HepG2 (cell line): ENCODE measurements at regions not wholly inside any gene's neighbourhood (a gene's known extent, or its start where the extent isn't known, plus 50 kb on each side); places are given as distances from the start of the nearest gene placed in this dataset.

ENCODE experiments used
- ATAC-seq: fragments of 200-7000 bp; cut with Tn5 transposase; 3 replicates; pipeline ENCODE4 v1.9.1; 2020; ENCODE audit warnings: mild to moderate bottlenecking, moderate library complexity
- BruUV-seq: library from RNA; stranded (reverse); fragments of 400-500 nt; replicated peaks from 2 replicates; lab custom pipeline; 2021; lab: Mats Ljungman, UMichigan
- CTCF ChIA-PET: fragments of 300-600 bp; formaldehyde crosslinking; extraction: SDS; loops from one replicate; lab custom pipeline; 2021; ENCODE audit warnings: low total read pairs, inconsistent platforms, low intra/inter-chr PET ratio; lab: Yijun Ruan, JAX
- POLR2A ChIA-PET: fragments of 350-600 bp; sonication (Branson Sonifier 250); formaldehyde crosslinking; loops from one replicate; lab custom pipeline; 2020; ENCODE audit warnings: antibody characterized with exemption, inconsistent platforms; lab: Yijun Ruan, JAX
- DNase-seq: peaks from one replicate; pipeline ENCODE4 v3.0.0-alpha.2; 2015; ENCODE audit warnings: low spot score
- FAIRE-seq: peaks from 3 replicates; lab custom pipeline; 2011; peaks lifted over from hg19 to GRCh38; lab: Jason Lieb, UNC
- H2AFZ ChIP-seq: one replicate; pipeline ENCODE4 v1.6.1; 2011; ENCODE audit warnings: low read length, inconsistent platforms
- H3K27ac ChIP-seq: fragments of 300-600 bp; 3 replicates; pipeline ENCODE4 v1.8.0; 2011; ENCODE audit warnings: mixed run types, mild to moderate bottlenecking, mixed read lengths, low read length, inconsistent platforms; ENCODE audit not compliant: insufficient read depth; ENCODE audit errors: extremely low read length
- H3K27me3 ChIP-seq, 2 experiments: fragments of 200-600 bp in 1 of 2; 2 replicates in 1 of 2; 3 replicates in 1 of 2; pipeline versions ENCODE4 v1.6.0 to v1.8.0; 2011; ENCODE audit warnings: low read length in 2 of 2, mild to moderate bottlenecking in 2 of 2, moderate library complexity in 2 of 2, inconsistent platforms in 1 of 2; ENCODE audit not compliant: insufficient read depth in 2 of 2, control insufficient read depth in 1 of 2
- H3K36me3 ChIP-seq, 2 experiments: fragments of 200-600 bp in 1 of 2; replicated peaks in 1 of 2; 2 replicates in 1 of 2; 3 replicates in 1 of 2; pipeline versions ENCODE4 v1.5.1 to v1.8.0; 2011; ENCODE audit warnings: low read length in 2 of 2, inconsistent platforms in 1 of 2; ENCODE audit not compliant: insufficient read depth in 2 of 2, control insufficient read depth in 1 of 2
- H3K4me1 ChIP-seq: 2 replicates; pipeline ENCODE4 v1.5.1; 2012; ENCODE audit warnings: low read length, inconsistent platforms; ENCODE audit not compliant: insufficient read depth
- H3K4me2 ChIP-seq: 2 replicates; pipeline ENCODE4 v1.6.0; 2011; ENCODE audit warnings: low read depth, low read length, inconsistent platforms
- H3K4me3 ChIP-seq, 3 experiments: fragments of 200-600 bp in 1 of 3; sonication (generic), shearing (Covaris generic) in 1 of 3; replicated peaks in 1 of 3; 2 replicates each; pipeline ENCODE4 v1.5.1; 2011 to 2016; ENCODE audit warnings: low read length in 3 of 3, inconsistent platforms in 2 of 3, low read depth in 2 of 3, mild to moderate bottlenecking in 2 of 3, control low read depth in 1 of 3, mixed read lengths in 1 of 3; ENCODE audit not compliant: insufficient read depth in 1 of 3
- H3K79me2 ChIP-seq: one replicate; pipeline ENCODE4 v1.6.1; 2011; ENCODE audit warnings: low read length, inconsistent platforms; ENCODE audit not compliant: insufficient read depth
- H3K9ac ChIP-seq: 2 replicates; pipeline ENCODE4 v1.6.0; 2011; ENCODE audit warnings: mild to moderate bottlenecking, low read depth, low read length, inconsistent platforms; ENCODE audit not compliant: insufficient read depth
- H3K9me3 ChIP-seq: 2 replicates; pipeline ENCODE4 v1.5.1; 2012; ENCODE audit warnings: mild to moderate bottlenecking, low read length
- H4K20me1 ChIP-seq: 2 replicates; pipeline ENCODE4 v1.6.0; 2011; ENCODE audit warnings: inconsistent platforms, mild to moderate bottlenecking, low read length, moderate library complexity; ENCODE audit not compliant: insufficient read depth
- ADNP ChIP-seq: sonication (generic); formaldehyde crosslinking; IDR thresholded peaks from 2 replicates; pipeline ENCODE4 v1.4.0; 2020; ENCODE audit warnings: missing genetic modification reagents
- GLI4 ChIP-seq: sonication (generic); formaldehyde crosslinking; IDR thresholded peaks from 2 replicates; pipeline ENCODE4 v1.5.1; 2020; ENCODE audit warnings: missing genetic modification reagents, mild to moderate bottlenecking, moderate library complexity, borderline replicate concordance
- HOXA3 ChIP-seq: sonication (generic); formaldehyde crosslinking; IDR thresholded peaks from 2 replicates; pipeline ENCODE4 v1.5.0; 2020; ENCODE audit warnings: missing genetic modification reagents
- KDM5A ChIP-seq: fragments of 200-600 bp; sonication (generic); IDR thresholded peaks from 2 replicates; pipeline ENCODE4 v1.7.0; 2018; ENCODE audit warnings: antibody characterized with exemption, mild to moderate bottlenecking, low read length, borderline replicate concordance
- NR2F1 ChIP-seq, 2 experiments: fragments of 450-650 bp in 1 of 2; formaldehyde crosslinking in 1 of 2; IDR thresholded peaks; 2 replicates each; pipeline versions ENCODE4 v1.5.0 to v1.6.1; 2016 to 2020; ENCODE audit warnings: mild to moderate bottlenecking in 1 of 2, missing compliant biosample characterization in 1 of 2, missing genetic modification reagents in 1 of 2, moderate library complexity in 1 of 2
- TEF ChIP-seq: sonication (generic); formaldehyde crosslinking; IDR thresholded peaks from 2 replicates; pipeline ENCODE4 v1.5.0; 2020; ENCODE audit warnings: missing genetic modification reagents
- ZNF224 ChIP-seq: sonication (generic); formaldehyde crosslinking; IDR thresholded peaks from 2 replicates; pipeline ENCODE4 v1.5.0; 2020; ENCODE audit warnings: mild to moderate bottlenecking, missing genetic modification reagents
- ZNF264 ChIP-seq: sonication (generic); formaldehyde crosslinking; IDR thresholded peaks from 2 replicates; pipeline ENCODE4 v1.4.0; 2020; ENCODE audit warnings: missing genetic modification reagents
- ZNF337 ChIP-seq: sonication (generic); formaldehyde crosslinking; IDR thresholded peaks from 2 replicates; pipeline ENCODE4 v1.5.1; 2020; ENCODE audit warnings: missing genetic modification reagents, low read depth, mild to moderate bottlenecking, borderline replicate concordance
- ZNF703 ChIP-seq: sonication (generic); formaldehyde crosslinking; IDR thresholded peaks from 2 replicates; pipeline ENCODE4 v1.5.1; 2020; ENCODE audit warnings: missing genetic modification reagents, mild to moderate bottlenecking, moderate library complexity, borderline replicate concordance
- WGBS: methylation state at CpG from one replicate; pipeline ENCODE4 v1.1.6; 2017; ENCODE audit warnings: low lambda C conversion rate; 5-methylcytosine and 5-hydroxymethylcytosine counted together
- in situ Hi-C: cut with HindIII; loops from 2 replicates; pipeline ENCODE4 v1.10.0; 2017; ENCODE audit warnings: low pct_unique_long_range_greater_than_20kb; ENCODE audit not compliant: extremely low pct_ligation_motif_present
- intact Hi-C: fragments of 100-400 bp; cut with micrococcal nuclease; formaldehyde crosslinking; loops from one replicate; pipeline ENCODE4 v1.10.0; 2022; ENCODE audit not compliant: unreplicated experiment

DNA sequence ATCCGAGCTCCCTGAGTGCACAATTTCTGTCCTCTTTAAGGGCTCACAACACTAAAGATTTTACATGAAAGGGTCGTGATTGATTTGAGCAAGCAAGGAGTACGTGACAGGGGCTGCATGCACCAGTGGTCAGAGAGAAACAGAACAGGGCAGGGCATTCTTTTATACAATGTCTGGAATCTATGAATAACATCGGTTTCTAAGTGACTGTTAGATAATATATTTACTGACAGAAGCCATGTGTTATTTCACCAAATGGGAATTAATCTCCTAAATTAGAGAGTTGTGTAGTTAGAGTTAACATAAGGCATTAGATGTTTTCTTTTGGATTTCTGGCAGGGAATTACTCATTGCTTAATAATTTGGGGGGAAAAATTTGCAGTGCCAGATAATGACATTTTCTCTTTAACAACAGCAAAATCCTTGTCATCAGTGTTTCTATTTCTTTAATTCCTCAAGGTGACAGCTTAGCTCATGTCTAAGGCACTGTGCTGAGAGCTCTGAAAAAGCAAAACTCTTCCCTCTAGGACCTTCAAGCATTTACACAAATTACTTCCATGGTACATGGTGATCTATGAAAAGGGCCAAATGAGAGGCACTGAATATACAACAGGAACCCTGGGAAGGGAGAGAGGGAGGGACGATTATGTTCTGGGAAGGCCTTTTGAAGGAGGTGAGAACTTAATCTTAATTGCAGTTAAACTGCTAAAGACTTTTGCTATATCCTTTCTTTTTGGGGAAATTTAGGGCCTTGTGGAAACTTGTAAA, 145.0 kb downstream of the RTL3 start:
- no peak overlapping the region for H3K27ac ChIP-seq
- H2AFZ ChIP-seq = no peak overlapping the region
- DNase-seq = no peak
- no peak for ATAC-seq
- intact Hi-C loops (no loop called here), in situ Hi-C loops (no loop called here)
- H3K4me2 ChIP-seq = no peak overlapping the region
- H3K9me3 ChIP-seq = no peaks in the 10 kb centered on the region
- 0% methylated on average over 3 of the region's 5 CpGs for WGBS
- no peak overlapping the region for H3K9ac ChIP-seq
- no peak for FAIRE-seq
- no peaks in the 10 kb centered on the region for H3K36me3 ChIP-seq
- no peak overlapping the region for H3K4me3 ChIP-seq
- ChIA-PET CTCF (no interaction called here), POLR2A (no interaction called here)
- TF ChIP-seq HOXA3 (CRISPR knock-in tag) = no peak
- no peak for TF ChIP-seq TEF (CRISPR knock-in tag)
- no peak for TF ChIP-seq KDM5A
- no peak for TF ChIP-seq ZNF224 (CRISPR knock-in tag)
- TF ChIP-seq ZNF703 = no peak
- no peak for TF ChIP-seq ZNF337 (CRISPR knock-in tag)
- no peak for TF ChIP-seq NR2F1 (CRISPR knock-in tag; IDR thresholded peaks at IDR 0.05)
- no peak for TF ChIP-seq GLI4 (CRISPR knock-in tag)
- TF ChIP-seq ADNP (CRISPR knock-in tag) = no peak
- TF ChIP-seq ZNF264 = no peak
- H3K27me3 ChIP-seq = no peaks in the 10 kb centered on the region
- no peaks in the 10 kb centered on the region for H3K4me1 ChIP-seq
- H4K20me1 ChIP-seq = no peaks in the 10 kb centered on the region
- no TSS peak for BruUV-seq
- no peaks in the 10 kb centered on the region for H3K79me2 ChIP-seq
